ENCODE measurements at regions not wholly inside any gene's neighbourhood (a gene's known extent, or its start where the extent isn't known, plus 50 kb on each side); places are given as distances from the start of the nearest gene placed in this dataset.

- TF ChIP-seq CTCF (IDR thresholded peaks at IDR 0.05), result no peak
- TF ChIP-seq EZH2 (IDR thresholded peaks at IDR 0.05; ENCODE audit: borderline replicate concordance, insufficient read depth, low read depth, low read length, poor library complexity, severe bottlenecking), result no peak
Observed at GRCh38 chr11:98455500-98456307, 565.0 kb upstream of the CNTN5 start.
